EH (cell line): ENCODE measurements at regions not wholly inside any gene's neighbourhood (a gene's known extent, or its start where the extent isn't known, plus 50 kb on each side); places are given as distances from the start of the nearest gene placed in this dataset.
A peak's percentile ranks its signal among the peaks of the same experiment; 100 is the strongest.
"Not testable (repeated sequence)": the region's sequence is repeated elsewhere in the genome, so short reads cannot be mapped to it uniquely, and the experiment has no call there.

Source experiments
- DNase-seq: peaks from one replicate; pipeline ENCODE4 v3.0.0-alpha.2; 2015; ENCODE audit warnings: low read depth

DNA sequence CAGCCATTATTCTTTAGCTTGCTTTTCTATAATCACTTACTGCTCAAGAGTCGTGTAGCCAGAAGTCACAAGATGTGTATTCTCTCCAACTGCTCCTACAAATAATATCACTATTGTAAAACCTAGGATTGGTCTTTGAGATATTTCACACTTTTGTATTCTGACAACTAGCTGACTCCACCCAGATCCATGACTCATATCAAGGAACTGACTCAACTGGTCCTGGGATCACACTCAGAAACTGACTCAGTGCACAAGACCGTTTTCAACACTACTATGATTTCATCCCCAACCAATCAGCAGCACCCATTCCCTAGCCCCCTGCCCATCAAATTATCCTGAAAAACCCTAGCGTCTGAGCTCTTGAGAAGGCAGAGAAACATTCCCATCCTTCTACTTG lies 56.5 kb upstream of the ORC5 start:
- DNase-seq, result peak; percentile 20

DNA sequence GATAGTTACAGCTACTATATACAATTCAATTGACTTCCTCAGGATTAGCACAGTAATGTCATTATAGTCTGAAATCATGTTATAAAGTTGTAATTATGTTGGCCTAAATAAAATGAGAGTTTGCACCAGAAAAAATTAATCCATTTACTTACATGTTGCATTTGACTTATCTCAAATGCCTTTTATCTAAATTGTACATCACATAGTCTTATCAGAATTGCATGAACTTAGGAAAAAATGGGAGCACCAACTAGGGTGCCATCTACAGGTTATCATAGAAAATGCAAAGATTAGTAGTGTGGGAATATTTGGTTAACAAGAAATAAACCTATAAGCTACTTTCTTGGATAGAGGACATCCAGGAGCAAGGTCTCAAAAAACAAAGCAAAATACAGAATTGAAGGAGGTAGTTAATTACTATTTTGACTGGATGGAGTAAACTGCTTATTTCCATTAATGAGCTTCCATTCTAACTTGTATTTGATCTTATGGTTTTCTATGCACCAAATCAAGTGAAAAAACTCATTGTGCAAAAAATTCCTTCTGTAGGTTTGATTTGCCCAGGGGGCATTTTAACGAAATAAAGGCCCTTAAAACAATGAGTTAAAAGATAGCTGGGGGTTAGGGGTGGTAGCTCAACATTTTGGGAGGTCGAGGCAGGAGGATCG lies 60.0 kb upstream of the ORC5 start:
- peak; percentile 31 for DNase-seq

GRCh38 chr7:104271948-104272347 lies 56.5 kb upstream of the LHFPL3 start:
- DNase-seq, result no peak

DNA sequence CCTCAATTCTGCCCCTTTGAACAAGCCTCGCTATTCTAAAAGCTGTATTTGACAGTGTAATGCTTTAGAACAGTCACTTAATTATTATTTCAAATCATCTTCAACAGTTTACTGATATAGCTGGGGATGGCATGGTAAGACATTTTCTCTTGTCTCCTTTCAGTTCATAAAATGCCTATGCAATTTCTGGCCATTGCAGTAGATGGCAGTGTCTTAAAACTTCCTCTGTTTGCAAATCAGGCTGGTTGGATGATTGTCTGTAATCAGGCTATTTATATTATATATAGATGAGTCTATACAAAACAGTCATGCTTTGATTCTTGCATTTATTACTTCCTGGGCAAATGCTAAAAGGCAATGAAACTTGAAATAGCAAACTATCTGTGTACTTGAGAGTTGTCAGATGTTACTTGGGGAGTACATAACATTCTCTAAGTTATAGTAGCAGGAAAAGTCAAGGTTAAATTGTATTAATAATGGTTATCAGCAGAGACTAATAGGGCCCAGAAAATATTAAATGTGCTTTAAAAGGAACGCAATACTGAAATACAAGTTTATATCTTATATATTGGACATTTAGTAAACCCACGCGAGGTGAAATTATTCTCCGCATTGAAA lies 55.5 kb upstream of the LHFPL3 start:
- DNase-seq, result peak; percentile 37

DNA sequence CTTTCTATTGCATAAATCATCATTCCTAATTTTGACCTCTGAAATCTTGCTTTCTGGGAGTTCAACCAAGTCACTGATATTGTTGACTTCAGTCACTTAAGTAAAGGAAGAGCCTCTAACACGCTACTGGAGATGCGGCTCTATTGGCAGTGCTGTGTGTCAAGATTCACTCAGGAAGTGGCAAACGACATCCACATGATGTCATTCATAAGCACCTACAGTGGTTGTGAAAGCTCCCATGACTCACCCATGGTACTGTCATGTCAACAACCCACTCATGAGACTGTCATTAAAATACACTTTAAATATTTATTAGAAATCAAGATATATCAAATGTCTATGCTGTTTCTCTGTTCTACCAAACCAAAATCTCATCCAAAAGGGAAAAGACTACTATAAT lies 52.5 kb upstream of the LHFPL3 start:
- DNase-seq, result no peak

GRCh38 chr7:104276730-104277129 lies 51.7 kb upstream of the LHFPL3 start:
- not testable (repeated sequence) for DNase-seq
